Activated T-cell treated with anti-CD3 and anti-CD28 coated beads, Interleukin-2, amount 50 U/mL, for 4 hours (primary cell): ENCODE measurements at regions not wholly inside any gene's neighbourhood (a gene's known extent, or its start where the extent isn't known, plus 50 kb on each side); places are given as distances from the start of the nearest gene placed in this dataset.
"Not testable (repeated sequence)": the region's sequence is repeated elsewhere in the genome, so short reads cannot be mapped to it uniquely, and the experiment has no call there.

Source experiments
- ATAC-seq, 2 donors: fragments of 200-7000 bp; cut with Tn5 transposase; one replicate each; pipeline ENCODE4 v1.10.0; 2021
- DNase-seq: peaks from one replicate; pipeline ENCODE4 v3.0.0-alpha.2; 2020
- H3K27me3 Mint-ChIP-seq: one replicate; pipeline ENCODE4 v1.8.0; 2021; ENCODE audit warnings: low read depth, mixed read lengths
- H3K36me3 Mint-ChIP-seq: one replicate; pipeline ENCODE4 v1.8.0; 2022; ENCODE audit warnings: mixed read lengths; ENCODE audit not compliant: insufficient read depth
- H3K4me1 Mint-ChIP-seq: one replicate; pipeline ENCODE4 v1.8.0; 2021; ENCODE audit warnings: low read depth, mixed read lengths
- H3K4me3 Mint-ChIP-seq: one replicate; pipeline ENCODE4 v1.8.0; 2021; ENCODE audit warnings: mild to moderate bottlenecking, moderate library complexity, mixed read lengths
- H3K9me3 Mint-ChIP-seq: one replicate; pipeline ENCODE4 v1.8.0; 2021; ENCODE audit warnings: mixed read lengths

GRCh38 chr2:194567661-194568017 is 1089.4 kb upstream of the SLC39A10 start:
- Mint-ChIP-seq H3K36me3 (no peaks in the 10 kb centered on the region), H3K9me3 (no peaks in the 10 kb centered on the region), H3K4me3 (no peak overlapping the region), H3K27me3 (peaks cover 3% of the 10 kb centered on the region), H3K4me1 (no peaks in the 10 kb centered on the region)
- ATAC-seq (no peak), DNase-seq (no peak)

GRCh38 chr2:194566907-194567660 is 1089.9 kb upstream of the SLC39A10 start:
- Mint-ChIP-seq H3K4me3 (no peak overlapping the region), H3K27me3 (peaks cover 3% of the 10 kb centered on the region), H3K9me3 (no peaks in the 10 kb centered on the region), H3K4me1 (no peaks in the 10 kb centered on the region), H3K36me3 (no peaks in the 10 kb centered on the region)
- no peak for DNase-seq
- ATAC-seq: no peak

- no peaks in the 10 kb centered on the region for H3K9me3 Mint-ChIP-seq
- ATAC-seq (no peak), DNase-seq (no peak)
- H3K4me3 Mint-ChIP-seq: no peak overlapping the region
- H3K4me1 Mint-ChIP-seq: no peaks in the 10 kb centered on the region
- no peaks in the 10 kb centered on the region for H3K36me3 Mint-ChIP-seq
- H3K27me3 Mint-ChIP-seq: peaks cover 5% of the 10 kb centered on the region
Measured at GRCh38 chr2:194564422-194564821, 1092.6 kb upstream of the SLC39A10 start.

- H3K4me1 Mint-ChIP-seq: no peaks in the 10 kb centered on the region
- H3K36me3 Mint-ChIP-seq: no peaks in the 10 kb centered on the region
- no peak overlapping the region for H3K4me3 Mint-ChIP-seq
- no peak for ATAC-seq
- H3K27me3 Mint-ChIP-seq: peaks cover 2% of the 10 kb centered on the region
- no peaks in the 10 kb centered on the region for H3K9me3 Mint-ChIP-seq
- DNase-seq: no peak
Measured at GRCh38 chr2:194562329-194562728, 1094.7 kb upstream of the SLC39A10 start.

- no peaks in the 10 kb centered on the region for H3K36me3 Mint-ChIP-seq
- H3K4me1 Mint-ChIP-seq: no peaks in the 10 kb centered on the region
- H3K9me3 Mint-ChIP-seq: no peaks in the 10 kb centered on the region
- no peak for ATAC-seq
- H3K27me3 Mint-ChIP-seq: peaks cover 2% of the 10 kb centered on the region
- H3K4me3 Mint-ChIP-seq: no peak overlapping the region
- DNase-seq: no peak
Measured at GRCh38 chr2:194559964-194560363, 1097.1 kb upstream of the SLC39A10 start.

- Mint-ChIP-seq H3K27me3 (peaks cover 2% of the 10 kb centered on the region), H3K4me1 (no peaks in the 10 kb centered on the region), H3K36me3 (no peaks in the 10 kb centered on the region), H3K9me3 (no peaks in the 10 kb centered on the region), H3K4me3 (no peak overlapping the region)
- ATAC-seq (no peak), DNase-seq (no peak)
Measured at GRCh38 chr2:194559523-194559922, 1097.5 kb upstream of the SLC39A10 start.

GRCh38 chr2:194557993-194558392 is 1099.0 kb upstream of the SLC39A10 start:
- no peaks in the 10 kb centered on the region for H3K9me3 Mint-ChIP-seq
- no peak for ATAC-seq
- H3K4me3 Mint-ChIP-seq: no peak overlapping the region
- H3K36me3 Mint-ChIP-seq: no peaks in the 10 kb centered on the region
- H3K27me3 Mint-ChIP-seq: peaks cover 2% of the 10 kb centered on the region
- DNase-seq: no peak
- H3K4me1 Mint-ChIP-seq: no peaks in the 10 kb centered on the region

- Mint-ChIP-seq H3K4me3 (no peak overlapping the region), H3K36me3 (no peaks in the 10 kb centered on the region), H3K4me1 (no peaks in the 10 kb centered on the region), H3K27me3 (peaks cover 2% of the 10 kb centered on the region), H3K9me3 (no peaks in the 10 kb centered on the region)
- no peak for ATAC-seq
- DNase-seq: no peak
Measured at GRCh38 chr2:194556629-194557028, 1100.4 kb upstream of the SLC39A10 start.

- ATAC-seq: no peak
- DNase-seq: no peak
- H3K27me3 Mint-ChIP-seq: no peaks in the 10 kb centered on the region
- no peaks in the 10 kb centered on the region for H3K9me3 Mint-ChIP-seq
- no peaks in the 10 kb centered on the region for H3K4me1 Mint-ChIP-seq
- no peaks in the 10 kb centered on the region for H3K36me3 Mint-ChIP-seq
- H3K4me3 Mint-ChIP-seq: no peak overlapping the region
Measured at GRCh38 chr2:194553980-194554379, 1103.0 kb upstream of the SLC39A10 start.

- H3K27me3 Mint-ChIP-seq: no peaks in the 10 kb centered on the region
- no peaks in the 10 kb centered on the region for H3K36me3 Mint-ChIP-seq
- H3K4me3 Mint-ChIP-seq: no peak overlapping the region
- DNase-seq (no peak), ATAC-seq (no peak)
- no peaks in the 10 kb centered on the region for H3K4me1 Mint-ChIP-seq
- no peaks in the 10 kb centered on the region for H3K9me3 Mint-ChIP-seq
Measured at GRCh38 chr2:194550702-194551101, 1106.3 kb upstream of the SLC39A10 start.

GRCh38 chr2:194549387-194549786 is 1107.6 kb upstream of the SLC39A10 start:
- DNase-seq (no peak), ATAC-seq (no peak)
- no peaks in the 10 kb centered on the region for H3K36me3 Mint-ChIP-seq
- H3K4me1 Mint-ChIP-seq: no peaks in the 10 kb centered on the region
- H3K9me3 Mint-ChIP-seq: no peaks in the 10 kb centered on the region
- no peaks in the 10 kb centered on the region for H3K27me3 Mint-ChIP-seq
- H3K4me3 Mint-ChIP-seq: no peak overlapping the region

- H3K27me3 Mint-ChIP-seq: peaks cover 2% of the 10 kb centered on the region
- ATAC-seq (no peak), DNase-seq (no peak)
- H3K9me3 Mint-ChIP-seq: no peaks in the 10 kb centered on the region
- no peaks in the 10 kb centered on the region for H3K4me1 Mint-ChIP-seq
- no peak overlapping the region for H3K4me3 Mint-ChIP-seq
- no peaks in the 10 kb centered on the region for H3K36me3 Mint-ChIP-seq
Measured at GRCh38 chr2:194545978-194546377, 1111.0 kb upstream of the SLC39A10 start.

- no peaks in the 10 kb centered on the region for H3K4me1 Mint-ChIP-seq
- no peak for ATAC-seq
- H3K27me3 Mint-ChIP-seq: peaks cover 2% of the 10 kb centered on the region
- H3K9me3 Mint-ChIP-seq: peaks cover 6% of the 10 kb centered on the region
- H3K4me3 Mint-ChIP-seq: no peak overlapping the region
- DNase-seq: no peak
- H3K36me3 Mint-ChIP-seq: no peaks in the 10 kb centered on the region
Measured at GRCh38 chr2:194539425-194539824, 1117.6 kb upstream of the SLC39A10 start.

- ATAC-seq (no peak), DNase-seq (no peak)
- Mint-ChIP-seq H3K4me1 (no peaks in the 10 kb centered on the region), H3K36me3 (no peaks in the 10 kb centered on the region), H3K4me3 (no peak overlapping the region), H3K27me3 (no peaks in the 10 kb centered on the region), H3K9me3 (no peaks in the 10 kb centered on the region)
Measured at GRCh38 chr2:194526121-194526520, 1130.9 kb upstream of the SLC39A10 start.

GRCh38 chr2:194514281-194514680 is 1142.7 kb upstream of the SLC39A10 start:
- H3K27me3 Mint-ChIP-seq: no peaks in the 10 kb centered on the region
- H3K4me3 Mint-ChIP-seq: no peak overlapping the region
- no peaks in the 10 kb centered on the region for H3K36me3 Mint-ChIP-seq
- ATAC-seq (no peak), DNase-seq (no peak)
- H3K9me3 Mint-ChIP-seq: peaks cover 7% of the 10 kb centered on the region
- H3K4me1 Mint-ChIP-seq: no peaks in the 10 kb centered on the region

GRCh38 chr2:194511070-194511469 is 1146.0 kb upstream of the SLC39A10 start:
- not testable (repeated sequence) for H3K27me3 Mint-ChIP-seq, DNase-seq, H3K4me3 Mint-ChIP-seq, H3K4me1 Mint-ChIP-seq, H3K9me3 Mint-ChIP-seq, ATAC-seq, H3K36me3 Mint-ChIP-seq
